ENCODE measurements at regions not wholly inside any gene's neighbourhood (a gene's known extent, or its start where the extent isn't known, plus 50 kb on each side); places are given as distances from the start of the nearest gene placed in this dataset.
A peak's percentile ranks its signal among the peaks of the same experiment; 100 is the strongest.

DNA sequence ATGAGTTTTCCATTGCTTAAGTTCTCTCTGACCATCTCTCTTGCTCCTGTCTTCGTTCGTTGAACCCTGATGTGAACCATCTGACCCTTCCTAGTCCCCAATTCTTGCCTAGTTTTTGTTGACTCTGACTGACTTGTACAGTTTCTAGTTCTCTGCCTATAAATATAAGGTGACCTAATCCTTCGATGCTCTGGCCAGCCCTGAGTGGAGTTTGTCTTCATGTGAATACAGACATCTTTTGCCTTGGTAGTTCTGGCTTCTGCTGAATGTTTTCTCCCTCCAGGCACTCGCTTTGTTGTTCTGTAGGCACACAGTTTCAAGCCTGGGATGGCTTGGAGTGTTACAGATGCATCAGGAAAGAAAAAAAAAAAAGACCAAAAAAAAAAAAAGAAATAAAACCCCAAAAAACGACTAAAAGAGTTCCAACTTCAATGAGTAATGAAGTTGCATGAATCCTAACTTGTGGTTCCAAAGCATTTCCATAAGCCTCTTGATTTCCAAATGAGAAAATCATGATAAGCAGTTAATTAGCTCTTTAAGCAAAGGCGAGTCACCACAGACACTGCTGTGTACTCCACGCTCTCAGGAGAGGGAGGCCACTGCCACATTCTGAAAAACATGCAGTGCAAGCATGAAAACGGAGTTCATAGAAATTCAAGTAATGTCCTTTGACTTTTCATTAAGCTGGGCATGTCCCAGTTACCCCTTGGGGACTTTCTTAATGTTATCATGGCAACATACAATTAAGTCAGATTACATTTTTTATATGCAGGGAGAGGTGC, 165.2 kb downstream of the TDRD15 start:
- Histone ChIP-seq H2AK5ac (ENCODE audit: low read length) (no peak overlapping the region), H3K79me2 (ENCODE audit: control insufficient read depth, insufficient read depth, low read length) (no peaks in the 10 kb centered on the region), H3K18ac (ENCODE audit: low read length) (no peak overlapping the region), H2BK15ac (replicated peaks; ENCODE audit: low read depth) (no peak overlapping the region), H3K27ac (ENCODE audit: low read depth, low read length) (no peak overlapping the region), H3K56ac (ENCODE audit: low read length) (peak overlapping the region; percentile 12), H3K4me2 (ENCODE audit: low read length) (no peak overlapping the region), H4K8ac (ENCODE audit: low read depth, low read length) (no peak overlapping the region), H4K5ac (ENCODE audit: low read length) (no peak overlapping the region), H3K4ac (ENCODE audit: low read depth, low read length) (no peak overlapping the region), H3K9ac (ENCODE audit: low read length) (no peak overlapping the region), H3K79me1 (ENCODE audit: low read length) (no peaks in the 10 kb centered on the region), H3K23ac (ENCODE audit: low read length) (no peak overlapping the region), H3K4me3 (ENCODE audit: low read length) (no peak overlapping the region), H3K36me3 (ENCODE audit: control insufficient read depth, insufficient read depth, low read length) (no peaks in the 10 kb centered on the region), H3K27me3 (ENCODE audit: insufficient read depth, low read length, poor library complexity) (no peaks in the 10 kb centered on the region), H2BK120ac (ENCODE audit: low read depth, low read length) (no peak overlapping the region), H2BK5ac (ENCODE audit: low read length) (no peak overlapping the region), H3K4me1 (ENCODE audit: control insufficient read depth, low read depth, low read length) (peaks cover 2% of the 10 kb centered on the region)
- no peak for DNase-seq
- no CpG with 5 or more reads among the region's 8 CpGs for WGBS (ENCODE audit: extremely low coverage, insufficient coverage, low lambda C conversion rate)

DNA sequence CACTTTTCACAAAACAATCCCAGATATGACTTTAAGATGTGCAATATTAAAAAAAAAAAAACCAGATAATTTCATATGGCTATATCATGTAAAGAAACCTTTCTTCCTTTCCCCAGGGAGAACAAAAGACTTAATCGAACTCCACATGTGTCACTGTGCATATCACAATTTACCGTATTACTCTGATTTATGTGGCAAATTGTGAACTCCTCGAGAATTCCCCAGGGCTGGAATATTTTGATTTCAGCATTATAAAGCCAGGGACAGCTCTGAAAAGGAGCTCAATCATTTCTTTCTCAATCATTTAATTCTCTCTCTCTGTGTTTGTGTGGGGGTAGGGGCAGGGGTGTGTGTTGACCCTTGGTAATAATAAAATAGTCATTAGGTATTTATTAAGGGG, 165.8 kb downstream of the TDRD15 start:
- Histone ChIP-seq H3K56ac (ENCODE audit: low read length) (no peak overlapping the region), H3K23ac (ENCODE audit: low read length) (no peak overlapping the region), H3K4me3 (ENCODE audit: low read length) (no peak overlapping the region), H3K36me3 (ENCODE audit: control insufficient read depth, insufficient read depth, low read length) (no peaks in the 10 kb centered on the region), H3K27ac (ENCODE audit: low read depth, low read length) (no peak overlapping the region), H3K4ac (ENCODE audit: low read depth, low read length) (no peak overlapping the region), H2BK120ac (ENCODE audit: low read depth, low read length) (no peak overlapping the region), H3K4me2 (ENCODE audit: low read length) (no peak overlapping the region), H4K8ac (ENCODE audit: low read depth, low read length) (no peak overlapping the region), H2BK5ac (ENCODE audit: low read length) (no peak overlapping the region), H3K4me1 (ENCODE audit: control insufficient read depth, low read depth, low read length) (peaks cover 2% of the 10 kb centered on the region), H3K27me3 (ENCODE audit: insufficient read depth, low read length, poor library complexity) (no peaks in the 10 kb centered on the region), H2BK15ac (replicated peaks; ENCODE audit: low read depth) (no peak overlapping the region), H2AK5ac (ENCODE audit: low read length) (no peak overlapping the region), H4K5ac (ENCODE audit: low read length) (no peak overlapping the region), H3K18ac (ENCODE audit: low read length) (no peak overlapping the region), H3K79me1 (ENCODE audit: low read length) (no peaks in the 10 kb centered on the region), H3K79me2 (ENCODE audit: control insufficient read depth, insufficient read depth, low read length) (no peaks in the 10 kb centered on the region), H3K9ac (ENCODE audit: low read length) (no peak overlapping the region)
- DNase-seq: no peak
- no CpG with 5 or more reads among the region's 3 CpGs for WGBS (ENCODE audit: extremely low coverage, insufficient coverage, low lambda C conversion rate)

DNA sequence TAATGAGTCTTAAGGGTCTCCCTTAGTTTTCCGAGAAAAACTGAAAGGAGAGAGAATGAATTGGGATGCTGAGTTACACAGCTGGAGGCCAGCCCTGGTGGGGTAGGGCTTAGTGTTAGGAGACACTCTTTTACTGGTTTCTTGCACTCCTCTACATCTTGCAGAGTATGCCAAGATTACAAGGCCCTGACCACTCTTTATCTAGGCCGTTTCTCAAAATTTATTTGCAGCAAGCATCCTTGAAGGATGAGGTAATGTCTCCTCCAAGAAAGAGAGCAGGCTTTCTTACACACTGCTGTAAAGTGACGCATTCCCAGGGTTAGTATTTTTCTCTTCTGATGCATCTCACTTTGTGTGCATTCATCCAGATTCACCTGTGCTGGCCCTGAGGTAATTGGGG, 166.2 kb downstream of the TDRD15 start:
- peak; percentile 57 for DNase-seq
- Histone ChIP-seq H3K4me1 (ENCODE audit: control insufficient read depth, low read depth, low read length) (peaks cover 2% of the 10 kb centered on the region), H4K8ac (ENCODE audit: low read depth, low read length) (no peak overlapping the region), H3K79me1 (ENCODE audit: low read length) (no peaks in the 10 kb centered on the region), H3K27ac (ENCODE audit: low read depth, low read length) (no peak overlapping the region), H3K4me3 (ENCODE audit: low read length) (no peak overlapping the region), H2BK15ac (replicated peaks; ENCODE audit: low read depth) (no peak overlapping the region), H2BK5ac (ENCODE audit: low read length) (no peak overlapping the region), H3K56ac (ENCODE audit: low read length) (no peak overlapping the region), H3K18ac (ENCODE audit: low read length) (no peak overlapping the region), H4K5ac (ENCODE audit: low read length) (no peak overlapping the region), H3K9ac (ENCODE audit: low read length) (no peak overlapping the region), H2AK5ac (ENCODE audit: low read length) (no peak overlapping the region), H3K4me2 (ENCODE audit: low read length) (no peak overlapping the region), H3K23ac (ENCODE audit: low read length) (no peak overlapping the region), H3K4ac (ENCODE audit: low read depth, low read length) (no peak overlapping the region), H3K79me2 (ENCODE audit: control insufficient read depth, insufficient read depth, low read length) (no peaks in the 10 kb centered on the region), H2BK120ac (ENCODE audit: low read depth, low read length) (no peak overlapping the region), H3K36me3 (ENCODE audit: control insufficient read depth, insufficient read depth, low read length) (no peaks in the 10 kb centered on the region), H3K27me3 (ENCODE audit: insufficient read depth, low read length, poor library complexity) (no peaks in the 10 kb centered on the region)
- WGBS (ENCODE audit: extremely low coverage, insufficient coverage, low lambda C conversion rate): no CpG with 5 or more reads among the region's 3 CpGs

DNA sequence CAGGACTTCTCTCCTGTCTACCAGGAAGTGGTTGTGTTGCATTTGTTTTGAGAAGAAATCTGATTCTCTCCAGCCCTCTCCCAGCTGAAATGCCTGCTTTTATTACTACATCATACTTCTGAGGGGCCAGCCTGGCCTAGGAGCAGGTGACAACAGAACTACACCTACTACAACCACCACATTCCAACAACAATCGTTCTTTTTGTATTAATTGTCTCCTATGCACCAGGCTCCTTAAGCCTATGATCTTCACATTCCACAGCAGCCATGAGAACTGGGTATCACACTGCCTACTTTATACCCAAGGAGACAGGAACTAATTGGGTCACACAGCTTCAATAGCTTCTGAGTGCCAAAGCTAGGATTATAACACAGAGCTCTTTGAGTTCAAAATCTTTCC, 167.7 kb downstream of the TDRD15 start:
- Histone ChIP-seq H3K18ac (ENCODE audit: low read length) (no peak overlapping the region), H3K4ac (ENCODE audit: low read depth, low read length) (no peak overlapping the region), H3K9ac (ENCODE audit: low read length) (no peak overlapping the region), H3K27ac (ENCODE audit: low read depth, low read length) (no peak overlapping the region), H3K4me1 (ENCODE audit: control insufficient read depth, low read depth, low read length) (peaks cover 2% of the 10 kb centered on the region), H3K56ac (ENCODE audit: low read length) (no peak overlapping the region), H3K23ac (ENCODE audit: low read length) (no peak overlapping the region), H2AK5ac (ENCODE audit: low read length) (no peak overlapping the region), H2BK15ac (replicated peaks; ENCODE audit: low read depth) (no peak overlapping the region), H2BK5ac (ENCODE audit: low read length) (no peak overlapping the region), H3K79me1 (ENCODE audit: low read length) (no peaks in the 10 kb centered on the region), H4K8ac (ENCODE audit: low read depth, low read length) (no peak overlapping the region), H4K5ac (ENCODE audit: low read length) (no peak overlapping the region), H3K36me3 (ENCODE audit: control insufficient read depth, insufficient read depth, low read length) (no peaks in the 10 kb centered on the region), H2BK120ac (ENCODE audit: low read depth, low read length) (no peak overlapping the region), H3K27me3 (ENCODE audit: insufficient read depth, low read length, poor library complexity) (no peaks in the 10 kb centered on the region), H3K79me2 (ENCODE audit: control insufficient read depth, insufficient read depth, low read length) (no peaks in the 10 kb centered on the region), H3K4me2 (ENCODE audit: low read length) (no peak overlapping the region), H3K4me3 (ENCODE audit: low read length) (no peak overlapping the region)
- no CpG with 5 or more reads among the region's 1 CpG for WGBS (ENCODE audit: extremely low coverage, insufficient coverage, low lambda C conversion rate)
- DNase-seq: no peak

DNA sequence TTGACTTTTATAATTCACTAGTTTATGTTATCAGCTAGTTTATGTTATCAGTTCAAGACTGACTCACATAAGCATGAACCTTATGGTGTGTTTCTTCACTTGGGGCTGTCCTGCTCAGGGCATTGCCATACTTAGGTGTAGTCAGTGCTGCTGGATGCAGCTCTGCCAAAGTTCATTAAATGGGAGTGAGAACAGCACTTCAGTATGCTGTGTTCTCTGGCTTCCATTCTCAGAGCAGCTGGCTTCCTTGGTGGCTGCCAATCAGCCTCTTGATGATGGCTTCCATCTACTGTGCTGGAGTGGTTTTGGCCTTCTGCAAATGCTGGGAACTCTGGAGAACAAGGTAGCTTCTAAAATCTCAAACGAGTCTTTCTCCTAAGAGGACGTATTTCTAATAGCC, 170.7 kb downstream of the TDRD15 start:
- Histone ChIP-seq H3K4ac (ENCODE audit: low read depth, low read length) (no peak overlapping the region), H3K36me3 (ENCODE audit: control insufficient read depth, insufficient read depth, low read length) (no peaks in the 10 kb centered on the region), H3K27me3 (ENCODE audit: insufficient read depth, low read length, poor library complexity) (no peaks in the 10 kb centered on the region), H2BK5ac (ENCODE audit: low read length) (no peak overlapping the region), H3K27ac (ENCODE audit: low read depth, low read length) (no peak overlapping the region), H3K56ac (ENCODE audit: low read length) (no peak overlapping the region), H3K4me2 (ENCODE audit: low read length) (no peak overlapping the region), H3K79me2 (ENCODE audit: control insufficient read depth, insufficient read depth, low read length) (no peaks in the 10 kb centered on the region), H2BK15ac (replicated peaks; ENCODE audit: low read depth) (no peak overlapping the region), H4K5ac (ENCODE audit: low read length) (no peak overlapping the region), H3K4me3 (ENCODE audit: low read length) (no peak overlapping the region), H3K23ac (ENCODE audit: low read length) (no peak overlapping the region), H2BK120ac (ENCODE audit: low read depth, low read length) (no peak overlapping the region), H2AK5ac (ENCODE audit: low read length) (no peak overlapping the region), H3K9ac (ENCODE audit: low read length) (no peak overlapping the region), H3K18ac (ENCODE audit: low read length) (no peak overlapping the region), H3K4me1 (ENCODE audit: control insufficient read depth, low read depth, low read length) (peaks cover 2% of the 10 kb centered on the region), H3K79me1 (ENCODE audit: low read length) (no peaks in the 10 kb centered on the region), H4K8ac (ENCODE audit: low read depth, low read length) (no peak overlapping the region)
- WGBS (ENCODE audit: extremely low coverage, insufficient coverage, low lambda C conversion rate): no CpG with 5 or more reads among the region's 2 CpGs
- no peak for DNase-seq

DNA sequence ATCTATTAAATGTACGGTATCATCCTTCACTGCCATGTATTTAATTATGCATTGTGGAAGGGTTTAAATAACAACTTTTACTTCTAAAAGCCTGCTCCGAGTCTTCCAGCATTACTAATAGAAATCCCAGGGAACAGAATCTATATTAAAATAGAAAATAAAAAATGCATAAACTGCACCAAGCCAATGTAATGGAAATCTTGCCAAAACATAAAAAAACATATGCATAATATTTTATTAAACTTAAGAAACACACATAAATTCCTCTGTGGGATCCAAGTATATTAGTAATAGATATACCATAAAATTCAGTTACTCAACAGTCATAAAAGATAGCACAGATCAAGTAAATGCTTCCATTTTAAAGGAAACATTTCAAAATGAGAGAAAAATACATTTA, 175.6 kb downstream of the TDRD15 start:
- no peak for DNase-seq
- no peaks in the 10 kb centered on the region for H3K27me3 ChIP-seq (ENCODE audit: insufficient read depth, low read length, poor library complexity)
- H3K23ac ChIP-seq (ENCODE audit: low read length): no peak overlapping the region
- no peak overlapping the region for H3K18ac ChIP-seq (ENCODE audit: low read length)
- H4K8ac ChIP-seq (ENCODE audit: low read depth, low read length): no peak overlapping the region
- no peak overlapping the region for H2BK120ac ChIP-seq (ENCODE audit: low read depth, low read length)
- H3K4me1 ChIP-seq (ENCODE audit: control insufficient read depth, low read depth, low read length): no peaks in the 10 kb centered on the region
- H2BK15ac ChIP-seq (replicated peaks; ENCODE audit: low read depth): no peak overlapping the region
- no peak overlapping the region for H2AK5ac ChIP-seq (ENCODE audit: low read length)
- no peak overlapping the region for H3K4me2 ChIP-seq (ENCODE audit: low read length)
- no peaks in the 10 kb centered on the region for H3K79me2 ChIP-seq (ENCODE audit: control insufficient read depth, insufficient read depth, low read length)
- no peak overlapping the region for H3K4me3 ChIP-seq (ENCODE audit: low read length)
- H3K4ac ChIP-seq (ENCODE audit: low read depth, low read length): no peak overlapping the region
- no peak overlapping the region for H3K56ac ChIP-seq (ENCODE audit: low read length)
- H3K27ac ChIP-seq (ENCODE audit: low read depth, low read length): no peak overlapping the region
- WGBS (ENCODE audit: extremely low coverage, insufficient coverage, low lambda C conversion rate): no CpG with 5 or more reads among the region's 2 CpGs
- H3K9ac ChIP-seq (ENCODE audit: low read length): no peak overlapping the region
- H2BK5ac ChIP-seq (ENCODE audit: low read length): no peak overlapping the region
- H3K36me3 ChIP-seq (ENCODE audit: control insufficient read depth, insufficient read depth, low read length): no peaks in the 10 kb centered on the region
- no peak overlapping the region for H4K5ac ChIP-seq (ENCODE audit: low read length)
- no peaks in the 10 kb centered on the region for H3K79me1 ChIP-seq (ENCODE audit: low read length)
